SJCRH30 (cell line): ENCODE measurements at regions not wholly inside any gene's neighbourhood (a gene's known extent, or its start where the extent isn't known, plus 50 kb on each side); places are given as distances from the start of the nearest gene placed in this dataset.
"Not testable (repeated sequence)": the region's sequence is repeated elsewhere in the genome, so short reads cannot be mapped to it uniquely, and the experiment has no call there.

ENCODE experiments used
- DNase-seq, 2 experiments: peaks; one replicate each; pipeline ENCODE4 v3.0.0-alpha.2; 2015 to 2020
- H3K27ac ChIP-seq: fragments of 250-450 bp; sonication (Bioruptor Pico); 2 replicates; pipeline ENCODE4 v1.5.1; 2020; ENCODE audit warnings: mild to moderate bottlenecking, moderate library complexity
- H3K27me3 ChIP-seq: fragments of 250-450 bp; sonication (Bioruptor Pico); 2 replicates; pipeline ENCODE4 v1.5.1; 2020; ENCODE audit warnings: mild to moderate bottlenecking, moderate library complexity
- H3K36me3 ChIP-seq: fragments of 250-450 bp; sonication (Bioruptor Pico); 2 replicates; pipeline ENCODE4 v1.5.1; 2020; ENCODE audit warnings: mild to moderate bottlenecking, moderate library complexity
- H3K4me1 ChIP-seq: fragments of 250-450 bp; sonication (Bioruptor Pico); 2 replicates; pipeline ENCODE4 v1.5.1; 2020; ENCODE audit warnings: mild to moderate bottlenecking, moderate library complexity
- H3K4me3 ChIP-seq: fragments of 250-450 bp; sonication (Bioruptor Pico); 2 replicates; pipeline ENCODE4 v1.5.1; 2020; ENCODE audit warnings: mild to moderate bottlenecking, moderate library complexity
- H3K9me3 ChIP-seq: fragments of 250-450 bp; sonication (Bioruptor Pico); replicated peaks from 2 replicates; pipeline ENCODE4 v1.5.1; 2020; ENCODE audit warnings: mild to moderate bottlenecking, moderate library complexity

DNA sequence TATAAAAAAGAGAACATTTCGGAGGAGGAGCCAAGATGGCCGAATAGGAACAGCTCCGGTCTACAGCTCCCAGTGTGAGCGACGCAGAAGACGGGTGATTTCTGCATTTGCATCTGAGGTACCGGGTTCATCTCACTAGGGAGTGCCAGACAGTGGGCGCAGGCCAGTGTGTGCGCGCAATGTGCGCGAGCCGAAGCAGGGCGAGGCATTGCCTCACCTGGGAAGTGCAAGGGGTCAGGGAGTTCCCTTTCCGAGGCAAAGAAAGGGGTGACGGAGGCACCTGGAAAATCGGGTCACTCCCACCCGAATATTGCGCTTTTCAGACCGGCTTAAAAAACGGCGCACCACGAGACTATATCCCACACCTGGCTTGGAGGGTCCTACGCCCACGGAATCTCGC, 141.9 kb upstream of the SYNPR start:
- not testable (repeated sequence) for H3K36me3 ChIP-seq, H3K4me1 ChIP-seq, H3K4me3 ChIP-seq, DNase-seq, H3K27ac ChIP-seq, H3K9me3 ChIP-seq, H3K27me3 ChIP-seq

DNA sequence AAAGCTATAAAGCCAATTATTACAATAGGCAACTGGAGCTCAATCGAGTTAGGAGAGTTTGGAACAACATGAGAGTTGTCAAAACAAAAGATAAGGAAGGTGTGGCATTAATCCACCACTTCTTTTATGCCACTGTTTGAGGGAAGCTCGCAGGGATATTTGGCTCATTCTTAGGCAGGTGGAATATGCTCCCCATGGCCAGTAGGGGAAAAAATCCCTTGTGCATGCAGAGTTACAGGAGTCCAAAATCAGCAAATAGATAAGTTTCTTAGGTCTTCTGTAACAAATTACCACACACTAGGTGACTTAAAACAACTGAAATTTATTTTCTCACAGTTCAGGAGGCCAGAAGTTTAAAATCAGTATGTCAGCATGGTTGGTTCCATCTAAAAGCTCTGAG, 135.4 kb upstream of the SYNPR start:
- H3K27me3 ChIP-seq = no peaks in the 10 kb centered on the region
- no peak for DNase-seq
- no peak overlapping the region for H3K4me3 ChIP-seq
- H3K36me3 ChIP-seq = no peaks in the 10 kb centered on the region
- H3K27ac ChIP-seq = no peak overlapping the region
- H3K9me3 ChIP-seq = no peaks in the 10 kb centered on the region
- no peaks in the 10 kb centered on the region for H3K4me1 ChIP-seq

DNA sequence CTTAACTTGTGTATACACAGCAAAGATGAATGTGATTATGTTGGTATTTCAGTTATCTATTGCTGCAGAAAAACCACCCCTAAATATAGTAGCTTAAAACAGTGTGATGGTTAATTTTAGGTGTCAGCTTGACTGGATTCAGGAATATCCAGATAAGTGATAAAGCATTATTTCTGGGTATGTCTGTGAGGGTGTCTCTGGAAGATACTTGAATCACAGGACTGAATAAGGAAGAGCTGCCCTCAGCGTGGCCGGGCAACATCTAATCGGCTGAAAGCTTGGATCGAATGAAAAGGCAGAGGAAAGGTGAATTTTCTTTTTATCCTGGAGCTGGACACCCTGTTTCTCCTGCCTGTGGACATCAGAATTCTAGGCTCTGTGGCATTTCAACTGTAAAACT, 132.0 kb upstream of the SYNPR start:
- H3K4me3 ChIP-seq = no peak overlapping the region
- no peak overlapping the region for H3K27ac ChIP-seq
- H3K4me1 ChIP-seq = no peaks in the 10 kb centered on the region
- no peak for DNase-seq
- no peaks in the 10 kb centered on the region for H3K36me3 ChIP-seq
- no peaks in the 10 kb centered on the region for H3K9me3 ChIP-seq
- H3K27me3 ChIP-seq = no peaks in the 10 kb centered on the region

DNA sequence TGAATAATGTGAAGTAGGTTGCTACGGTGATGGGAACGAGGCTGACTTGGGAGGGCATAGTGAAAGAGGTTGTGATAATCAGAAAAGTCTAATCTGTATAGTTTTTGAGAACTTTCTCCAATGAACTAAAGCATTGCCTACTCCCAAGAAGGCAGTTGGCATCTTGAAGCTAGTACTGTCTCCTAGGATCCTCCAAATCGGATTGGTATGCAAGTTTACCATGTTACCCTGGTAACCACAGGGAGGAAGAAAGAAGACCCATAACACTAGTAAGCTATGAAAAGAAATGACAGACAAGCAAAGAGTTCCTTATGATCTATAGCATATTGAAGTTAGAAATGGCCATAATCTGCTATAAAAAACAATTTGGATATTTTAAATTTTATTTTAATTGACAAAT, 127.2 kb upstream of the SYNPR start:
- H3K27ac ChIP-seq = no peak overlapping the region
- no peaks in the 10 kb centered on the region for H3K36me3 ChIP-seq
- no peaks in the 10 kb centered on the region for H3K27me3 ChIP-seq
- no peak for DNase-seq
- H3K9me3 ChIP-seq = no peaks in the 10 kb centered on the region
- H3K4me3 ChIP-seq = no peak overlapping the region
- H3K4me1 ChIP-seq = no peaks in the 10 kb centered on the region

DNA sequence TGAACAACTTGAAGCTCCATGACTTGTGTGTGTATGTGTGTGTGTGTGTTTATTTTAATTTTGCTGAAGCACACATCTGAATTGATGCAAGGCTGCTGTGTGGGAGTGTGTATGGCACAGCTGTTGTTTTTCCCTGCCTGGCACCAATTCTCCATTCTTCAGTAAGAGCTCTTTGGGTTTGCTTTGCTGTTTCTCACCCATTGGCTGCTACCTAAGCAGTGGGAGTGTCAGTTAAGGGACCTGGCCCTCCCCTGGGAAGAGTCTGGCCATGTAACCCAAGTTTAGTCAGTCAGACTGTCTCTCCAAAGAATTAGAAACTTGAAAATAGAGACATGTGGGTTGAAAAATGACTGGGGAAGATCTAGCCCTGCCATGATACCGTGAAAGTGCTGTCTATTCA, 126.2 kb upstream of the SYNPR start:
- Histone ChIP-seq H3K4me1 (no peaks in the 10 kb centered on the region), H3K4me3 (no peak overlapping the region), H3K27me3 (no peaks in the 10 kb centered on the region), H3K9me3 (no peaks in the 10 kb centered on the region), H3K36me3 (no peaks in the 10 kb centered on the region), H3K27ac (no peak overlapping the region)
- DNase-seq = peak in 1 of 2 experiments; percentile 1

DNA sequence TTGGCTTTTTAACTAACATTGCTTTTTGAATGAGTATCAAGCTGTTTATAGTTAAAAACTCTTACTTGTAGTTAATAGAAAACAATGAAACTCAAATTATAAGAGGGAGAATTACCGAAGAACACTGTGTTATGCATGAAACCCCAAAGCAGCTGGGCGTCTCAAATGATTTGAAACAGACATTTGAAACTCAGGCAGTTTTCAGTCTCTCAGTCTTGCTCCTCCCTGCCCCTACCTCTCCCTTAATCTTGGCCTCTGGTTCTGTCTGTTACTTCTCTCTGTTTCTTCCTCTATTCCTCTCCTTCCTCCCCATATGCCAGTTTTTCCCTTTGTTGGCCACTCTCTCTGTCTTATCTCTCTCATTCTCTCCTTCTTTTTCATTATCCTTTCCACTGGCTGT, 118.3 kb upstream of the SYNPR start:
- no peak overlapping the region for H3K27ac ChIP-seq
- DNase-seq = no peak
- no peaks in the 10 kb centered on the region for H3K27me3 ChIP-seq
- H3K36me3 ChIP-seq = no peaks in the 10 kb centered on the region
- no peak overlapping the region for H3K4me3 ChIP-seq
- no peaks in the 10 kb centered on the region for H3K4me1 ChIP-seq
- no peaks in the 10 kb centered on the region for H3K9me3 ChIP-seq

DNA sequence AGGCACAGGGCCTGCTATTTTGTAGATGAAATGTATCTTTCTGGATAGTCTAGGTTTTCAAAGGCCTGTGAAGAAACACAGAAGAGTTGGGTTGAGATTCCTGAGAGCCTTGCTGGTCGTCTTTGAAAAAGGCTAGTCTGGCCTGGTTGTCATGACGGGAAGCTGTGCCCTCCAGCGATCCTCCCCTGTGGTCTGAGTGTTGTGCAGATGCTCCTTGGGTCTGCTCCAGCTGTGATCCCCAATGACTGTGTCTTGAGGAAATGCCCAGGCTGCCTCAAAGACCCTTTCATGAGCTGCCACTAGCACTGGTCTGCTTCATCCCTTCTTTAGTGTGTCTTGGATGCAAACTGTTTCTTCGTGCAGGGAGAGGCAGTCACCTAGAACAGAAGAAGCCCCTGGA, 111.0 kb upstream of the SYNPR start:
- Histone ChIP-seq H3K27ac (no peak overlapping the region), H3K4me1 (no peaks in the 10 kb centered on the region), H3K9me3 (no peaks in the 10 kb centered on the region), H3K36me3 (no peaks in the 10 kb centered on the region), H3K4me3 (no peak overlapping the region), H3K27me3 (no peaks in the 10 kb centered on the region)
- no peak for DNase-seq

DNA sequence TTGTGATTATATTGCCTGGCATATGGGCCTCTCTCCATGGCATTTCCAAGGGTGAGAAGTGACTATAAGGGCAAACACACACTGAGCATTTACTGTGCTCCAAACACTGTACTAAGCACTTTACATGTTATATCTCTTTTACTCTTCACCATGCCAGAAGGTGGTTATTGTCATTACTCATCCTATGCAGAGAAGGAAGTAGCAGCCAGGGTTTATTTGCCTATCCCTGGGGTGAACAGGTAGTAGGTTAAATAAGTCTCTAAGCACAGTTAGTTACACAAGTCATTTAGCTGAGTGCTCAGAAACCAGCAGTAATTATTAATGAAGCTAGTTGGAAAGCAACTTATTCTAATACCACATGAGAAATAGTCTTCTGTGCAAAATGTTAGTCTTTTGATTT, 109.9 kb upstream of the SYNPR start:
- Histone ChIP-seq H3K4me3 (no peak overlapping the region), H3K4me1 (no peaks in the 10 kb centered on the region), H3K9me3 (no peaks in the 10 kb centered on the region), H3K36me3 (no peaks in the 10 kb centered on the region), H3K27me3 (no peaks in the 10 kb centered on the region), H3K27ac (no peak overlapping the region)
- no peak for DNase-seq

DNA sequence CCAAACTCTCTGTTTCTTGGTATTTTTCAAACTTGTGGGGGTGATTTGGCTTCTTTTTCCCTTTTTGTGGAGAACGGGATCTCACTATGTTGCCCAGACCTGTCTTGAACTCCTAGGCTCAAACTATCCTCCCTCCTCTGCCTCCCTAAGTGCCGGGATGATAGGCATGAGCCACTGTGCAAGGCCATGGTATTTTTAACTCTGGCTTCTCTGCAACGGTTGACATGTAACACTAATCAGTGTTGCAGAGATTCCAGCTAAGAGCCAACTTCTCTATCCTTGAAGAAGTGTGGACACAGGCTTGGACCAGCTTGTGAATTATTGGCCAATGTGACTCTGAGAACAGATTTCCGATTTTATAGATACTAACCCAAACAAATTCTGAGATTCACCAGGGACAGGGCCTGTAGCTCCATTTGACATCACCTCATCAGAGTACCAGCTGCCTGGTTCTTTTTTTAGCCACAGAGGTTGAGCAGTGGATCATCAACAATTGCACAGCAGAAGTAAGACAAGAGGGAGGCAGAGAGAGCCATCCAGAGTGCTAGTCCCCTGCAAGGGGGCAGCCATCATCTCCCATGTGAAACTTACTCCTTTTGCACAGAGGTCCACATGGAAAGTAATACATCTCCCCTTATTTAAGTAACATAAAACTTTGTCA, 98.1 kb upstream of the SYNPR start:
- H3K36me3 ChIP-seq = no peaks in the 10 kb centered on the region
- no peaks in the 10 kb centered on the region for H3K4me1 ChIP-seq
- H3K27me3 ChIP-seq = no peaks in the 10 kb centered on the region
- H3K9me3 ChIP-seq = no peaks in the 10 kb centered on the region
- DNase-seq = no peak
- H3K4me3 ChIP-seq = no peak overlapping the region
- H3K27ac ChIP-seq = no peak overlapping the region

DNA sequence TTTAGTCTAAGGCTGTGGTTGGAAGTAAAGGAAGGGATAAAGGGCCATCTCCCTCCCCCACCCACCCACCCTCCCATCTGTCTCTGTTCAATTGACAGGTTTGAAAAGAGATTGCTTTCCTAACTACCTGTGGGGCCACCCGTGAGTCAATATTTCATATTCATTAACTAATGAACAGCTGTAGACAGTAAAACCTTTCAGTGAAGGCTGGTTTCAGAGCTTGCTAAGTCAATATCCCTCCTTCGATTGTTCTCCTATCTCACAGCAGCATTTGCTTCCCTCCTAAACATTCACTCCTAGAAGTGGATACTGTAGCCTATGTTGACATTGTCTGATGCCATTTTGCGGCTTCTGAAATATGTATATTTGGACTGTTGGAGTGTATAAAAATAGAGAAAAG, 85.9 kb upstream of the SYNPR start:
- H3K9me3 ChIP-seq = no peaks in the 10 kb centered on the region

DNA sequence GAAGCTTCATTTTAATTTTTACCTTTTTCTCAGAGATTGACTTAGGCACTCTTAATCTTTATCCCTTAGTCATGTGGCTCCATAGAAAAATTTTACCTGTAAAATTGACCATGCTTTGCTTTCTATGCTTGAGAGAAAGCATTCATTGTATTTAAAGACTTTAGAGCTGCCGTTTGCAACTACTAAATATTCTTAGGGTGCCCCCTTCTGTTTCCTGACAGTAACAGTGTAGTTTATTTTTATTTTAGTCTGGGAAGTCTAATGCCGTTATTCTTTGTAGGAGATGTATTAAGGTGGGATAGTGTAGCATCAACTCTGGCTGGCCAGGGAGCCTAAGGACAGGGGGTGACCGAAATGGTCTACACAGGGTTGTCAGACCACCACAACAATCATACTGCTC, 84.5 kb upstream of the SYNPR start:
- DNase-seq = peak in 1 of 2 experiments; percentile 23
- H3K36me3 ChIP-seq = no peaks in the 10 kb centered on the region

More for the DNA sequence above, 85.9 kb upstream of the SYNPR start:
- H3K4me1 ChIP-seq = no peaks in the 10 kb centered on the region
- H3K27ac ChIP-seq = no peak overlapping the region
- H3K27me3 ChIP-seq = no peaks in the 10 kb centered on the region
- no peak for DNase-seq
- no peak overlapping the region for H3K4me3 ChIP-seq
- no peaks in the 10 kb centered on the region for H3K36me3 ChIP-seq

DNA sequence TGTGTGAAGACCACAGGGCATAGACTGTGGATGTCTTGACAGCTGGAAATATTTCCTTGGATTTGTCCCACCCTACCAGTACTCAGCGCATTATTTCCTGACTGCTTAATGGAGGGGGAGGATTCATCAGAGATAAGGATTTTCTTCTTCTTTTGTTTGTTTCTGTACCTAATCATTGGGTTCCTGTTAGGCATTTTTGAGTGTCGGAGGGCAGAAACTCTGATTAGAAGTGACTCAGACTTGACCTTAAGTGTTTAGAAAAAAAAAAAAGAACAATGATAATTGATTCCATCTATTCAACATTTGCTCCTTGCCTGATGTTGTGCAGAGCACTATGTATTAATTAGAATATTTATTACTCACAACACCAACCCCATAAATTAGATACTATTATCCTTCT, 78.5 kb upstream of the SYNPR start:
- no peaks in the 10 kb centered on the region for H3K9me3 ChIP-seq
- no peaks in the 10 kb centered on the region for H3K36me3 ChIP-seq
- no peak for DNase-seq
- no peak overlapping the region for H3K27ac ChIP-seq
- no peaks in the 10 kb centered on the region for H3K4me1 ChIP-seq
- no peak overlapping the region for H3K4me3 ChIP-seq
- H3K27me3 ChIP-seq = no peaks in the 10 kb centered on the region

More for the DNA sequence above, 84.5 kb upstream of the SYNPR start:
- Histone ChIP-seq H3K4me3 (no peak overlapping the region), H3K9me3 (no peaks in the 10 kb centered on the region), H3K4me1 (no peaks in the 10 kb centered on the region), H3K27me3 (no peaks in the 10 kb centered on the region), H3K27ac (no peak overlapping the region)

DNA sequence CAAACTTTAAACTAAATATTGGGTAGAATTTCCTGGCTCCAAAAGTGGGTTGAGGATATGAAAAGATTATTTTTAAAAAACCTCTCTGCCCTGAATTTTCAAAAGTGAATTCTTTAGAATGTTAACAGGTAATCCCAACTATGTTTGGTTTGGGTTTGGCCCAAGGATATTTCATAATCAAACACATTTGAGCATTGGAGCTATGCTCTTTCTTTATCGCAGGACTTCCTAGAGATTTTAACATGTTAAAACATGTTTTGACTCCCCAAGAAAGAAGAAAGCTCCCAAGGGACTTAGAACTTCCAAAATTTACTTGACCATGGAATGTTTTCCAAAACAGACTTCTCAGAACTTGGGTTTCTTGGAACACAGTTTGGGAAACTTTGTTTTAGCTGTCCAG, 75.6 kb upstream of the SYNPR start:
- Histone ChIP-seq H3K27me3 (no peaks in the 10 kb centered on the region), H3K4me1 (no peaks in the 10 kb centered on the region), H3K27ac (no peak overlapping the region), H3K9me3 (no peaks in the 10 kb centered on the region), H3K4me3 (no peak overlapping the region), H3K36me3 (no peaks in the 10 kb centered on the region)
- no peak for DNase-seq

DNA sequence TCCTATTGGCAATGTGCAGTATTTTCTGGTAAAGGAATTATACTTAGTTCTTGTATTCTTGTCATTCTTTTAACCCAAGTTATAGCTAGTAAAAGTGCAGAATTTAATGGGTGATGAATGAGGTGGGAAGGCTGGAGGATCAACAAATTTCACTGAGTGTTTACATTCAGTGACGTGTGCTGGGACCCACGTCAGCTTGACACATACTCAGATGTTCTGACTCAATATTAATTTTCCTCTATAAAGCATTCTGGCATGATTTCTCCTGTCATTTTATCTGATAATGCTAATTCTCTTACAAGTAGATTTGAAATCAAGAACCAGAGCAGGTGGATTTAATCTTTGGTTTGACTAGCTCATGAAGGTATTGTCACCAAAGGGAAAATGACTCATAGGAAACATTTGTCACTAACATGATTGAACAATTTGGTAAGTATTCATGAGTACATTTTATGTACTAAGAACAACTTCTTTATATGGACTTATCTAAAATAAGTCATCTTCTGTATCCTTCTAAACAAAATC, 71.0 kb upstream of the SYNPR start:
- DNase-seq = no peak

DNA sequence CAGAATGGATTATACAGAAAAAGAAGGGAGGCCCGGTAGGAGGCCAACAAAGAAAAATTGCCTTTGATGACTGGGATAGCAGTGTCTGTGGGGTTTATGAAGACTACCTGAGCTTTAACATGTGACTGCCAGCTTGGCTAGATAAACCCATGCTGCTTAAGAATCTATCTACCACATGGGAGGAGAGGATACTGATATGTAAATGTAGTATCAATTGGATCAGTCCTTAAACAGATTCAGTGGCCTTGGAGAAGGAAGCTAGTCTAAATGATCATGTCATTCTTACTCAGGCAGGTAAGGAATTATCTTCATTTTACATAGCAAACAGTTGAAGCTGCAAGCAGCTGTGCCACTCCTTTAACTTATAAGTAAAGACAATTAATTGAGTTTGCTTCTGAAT, 50.0 kb upstream of the SYNPR start:
- DNase-seq = no peak
- no peaks in the 10 kb centered on the region for H3K9me3 ChIP-seq

More for the DNA sequence above, 71.0 kb upstream of the SYNPR start:
- Histone ChIP-seq H3K27me3 (no peaks in the 10 kb centered on the region), H3K9me3 (no peaks in the 10 kb centered on the region), H3K4me1 (no peaks in the 10 kb centered on the region), H3K4me3 (no peak overlapping the region), H3K36me3 (no peaks in the 10 kb centered on the region), H3K27ac (no peak overlapping the region)

More for the DNA sequence above, 50.0 kb upstream of the SYNPR start:
- no peak overlapping the region for H3K4me3 ChIP-seq
- H3K36me3 ChIP-seq = no peaks in the 10 kb centered on the region
- no peaks in the 10 kb centered on the region for H3K4me1 ChIP-seq
- no peak overlapping the region for H3K27ac ChIP-seq
- no peaks in the 10 kb centered on the region for H3K27me3 ChIP-seq
